HFFc6 (cell line): ENCODE measurements at regions not wholly inside any gene's neighbourhood (a gene's known extent, or its start where the extent isn't known, plus 50 kb on each side); places are given as distances from the start of the nearest gene placed in this dataset.

Experiments used
- DNase-seq: peaks from one replicate; pipeline ENCODE4 v3.0.0-alpha.2; 2018
- H3K27ac Mint-ChIP-seq: 2 replicates; pipeline ENCODE4 v1.8.0; 2020; ENCODE audit warnings: mild to moderate bottlenecking, mixed read lengths
- H3K27me3 Mint-ChIP-seq: 2 replicates; pipeline ENCODE4 v1.8.0; 2021; ENCODE audit warnings: mild to moderate bottlenecking, moderate library complexity, mixed read lengths; ENCODE audit not compliant: insufficient read depth
- H3K36me3 Mint-ChIP-seq: 2 replicates; pipeline ENCODE4 v1.8.0; 2021; ENCODE audit warnings: low read depth, mixed read lengths
- H3K4me1 Mint-ChIP-seq: 2 replicates; pipeline ENCODE4 v1.8.0; 2020; ENCODE audit warnings: low read depth, mixed read lengths
- H3K4me3 Mint-ChIP-seq: 2 replicates; pipeline ENCODE4 v1.8.0; 2020; ENCODE audit warnings: mild to moderate bottlenecking, moderate library complexity, mixed read lengths
- H3K9me3 Mint-ChIP-seq: 2 replicates; pipeline ENCODE4 v1.8.0; 2020; ENCODE audit warnings: mild to moderate bottlenecking, mixed read lengths
- TF ChIP-seq, protein P1 (sequence below): fragments of 200-600 bp; sonication (generic); IDR thresholded peaks from 2 replicates; pipeline ENCODE4 v1.5.0; 2021; ENCODE audit warnings: antibody characterized with exemption, mild to moderate bottlenecking

DNA sequence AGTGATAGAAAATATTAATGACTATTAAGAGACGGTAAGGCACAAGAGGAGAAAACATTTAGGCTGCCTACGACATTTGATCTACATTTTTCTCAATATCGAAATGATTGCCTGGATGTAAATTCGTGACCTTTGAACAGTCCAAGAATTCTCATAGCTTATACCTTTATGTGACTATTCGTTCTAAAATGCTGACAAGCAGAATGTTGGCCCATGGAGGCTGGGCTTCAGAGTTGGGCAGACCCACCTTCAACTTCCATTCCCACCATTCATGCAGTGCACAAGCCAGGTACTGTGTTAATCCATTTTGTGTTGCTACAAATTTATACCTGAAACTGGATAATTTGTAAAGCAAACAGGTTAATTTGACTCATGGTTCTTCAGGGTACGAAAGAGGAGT is 441.4 kb upstream of the COBL start:
- TF ChIP-seq, protein P1, sequence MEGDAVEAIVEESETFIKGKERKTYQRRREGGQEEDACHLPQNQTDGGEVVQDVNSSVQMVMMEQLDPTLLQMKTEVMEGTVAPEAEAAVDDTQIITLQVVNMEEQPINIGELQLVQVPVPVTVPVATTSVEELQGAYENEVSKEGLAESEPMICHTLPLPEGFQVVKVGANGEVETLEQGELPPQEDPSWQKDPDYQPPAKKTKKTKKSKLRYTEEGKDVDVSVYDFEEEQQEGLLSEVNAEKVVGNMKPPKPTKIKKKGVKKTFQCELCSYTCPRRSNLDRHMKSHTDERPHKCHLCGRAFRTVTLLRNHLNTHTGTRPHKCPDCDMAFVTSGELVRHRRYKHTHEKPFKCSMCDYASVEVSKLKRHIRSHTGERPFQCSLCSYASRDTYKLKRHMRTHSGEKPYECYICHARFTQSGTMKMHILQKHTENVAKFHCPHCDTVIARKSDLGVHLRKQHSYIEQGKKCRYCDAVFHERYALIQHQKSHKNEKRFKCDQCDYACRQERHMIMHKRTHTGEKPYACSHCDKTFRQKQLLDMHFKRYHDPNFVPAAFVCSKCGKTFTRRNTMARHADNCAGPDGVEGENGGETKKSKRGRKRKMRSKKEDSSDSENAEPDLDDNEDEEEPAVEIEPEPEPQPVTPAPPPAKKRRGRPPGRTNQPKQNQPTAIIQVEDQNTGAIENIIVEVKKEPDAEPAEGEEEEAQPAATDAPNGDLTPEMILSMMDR: no peak
- peaks cover 45% of the 10 kb centered on the region for H3K9me3 Mint-ChIP-seq
- no peaks in the 10 kb centered on the region for H3K4me1 Mint-ChIP-seq
- H3K4me3 Mint-ChIP-seq: no peak overlapping the region
- no peak for DNase-seq
- peaks cover 3% of the 10 kb centered on the region; the same call in 1 of the 2 replicates for H3K36me3 Mint-ChIP-seq
- H3K27me3 Mint-ChIP-seq: peaks cover 2% of the 10 kb centered on the region; the same call in 1 of the 2 replicates
- no peak overlapping the region for H3K27ac Mint-ChIP-seq

DNA sequence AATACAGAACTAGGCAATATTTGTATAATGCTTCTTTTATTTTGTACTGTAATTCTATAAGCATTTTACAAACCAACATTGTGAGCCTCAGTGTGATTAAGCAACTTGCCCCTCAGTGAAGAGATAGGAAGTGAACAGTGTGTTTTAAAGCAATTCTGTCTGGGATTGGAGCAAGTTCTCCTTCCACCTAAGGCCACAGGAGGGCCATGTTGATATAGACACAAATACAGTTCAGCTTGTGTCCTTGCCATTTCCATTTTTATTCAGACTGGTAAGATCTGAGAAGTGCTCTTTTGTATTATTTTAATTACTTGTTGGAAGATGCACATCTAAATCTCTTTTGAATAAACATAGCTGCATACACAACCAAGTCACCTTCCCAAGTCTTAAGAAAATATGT is 416.3 kb upstream of the COBL start:
- no peak for DNase-seq
- TF ChIP-seq, protein P1: no peak
- H3K9me3 Mint-ChIP-seq: peaks cover 56% of the 10 kb centered on the region
- no peaks in the 10 kb centered on the region for H3K4me1 Mint-ChIP-seq
- H3K4me3 Mint-ChIP-seq: no peak overlapping the region
- H3K27me3 Mint-ChIP-seq: no peaks in the 10 kb centered on the region
- H3K27ac Mint-ChIP-seq: no peak overlapping the region
- no peaks in the 10 kb centered on the region for H3K36me3 Mint-ChIP-seq

DNA sequence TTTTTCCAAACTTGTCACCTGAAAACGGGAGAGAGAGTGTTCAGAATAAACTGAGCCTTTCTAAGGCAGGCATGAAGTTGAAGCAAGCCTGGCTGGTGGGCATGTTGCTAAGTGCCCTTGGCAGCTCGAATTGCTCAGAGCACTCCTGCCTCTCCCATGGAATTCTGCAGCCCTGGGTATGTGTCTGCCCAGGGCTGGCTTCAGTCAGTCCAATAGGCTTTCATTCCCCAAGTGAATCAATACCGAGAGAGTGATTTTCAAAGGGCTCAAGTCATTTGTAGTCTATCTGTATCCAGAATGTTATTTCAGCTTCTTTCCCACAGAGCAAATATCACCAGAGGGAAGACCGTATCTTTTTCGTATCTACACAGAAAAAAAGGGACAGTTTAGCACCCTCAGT is 415.5 kb upstream of the COBL start:
- no peak for DNase-seq
- Mint-ChIP-seq H3K27ac (no peak overlapping the region), H3K4me3 (no peak overlapping the region), H3K36me3 (no peaks in the 10 kb centered on the region), H3K4me1 (no peaks in the 10 kb centered on the region), H3K9me3 (peaks cover 55% of the 10 kb centered on the region), H3K27me3 (no peaks in the 10 kb centered on the region)
- TF ChIP-seq, protein P1: no peak

DNA sequence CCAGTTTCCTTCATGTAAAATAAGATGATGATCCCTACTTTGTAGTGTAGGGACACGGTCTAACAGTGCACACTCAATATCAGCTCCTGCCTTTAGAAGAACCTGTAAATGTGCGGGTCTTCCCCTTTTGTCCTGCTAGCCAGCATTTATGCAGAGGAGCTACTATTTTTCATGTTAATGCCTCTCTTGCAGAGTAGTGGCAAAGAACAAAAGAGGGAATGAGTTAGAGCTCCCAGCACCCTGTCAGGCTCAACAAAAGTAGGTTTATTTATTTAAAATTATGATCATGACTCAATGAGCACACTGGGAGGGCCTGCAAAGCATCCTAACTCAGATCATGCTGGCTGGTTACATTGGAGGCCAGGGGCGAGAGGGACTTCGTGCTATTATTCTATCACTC is 414.5 kb upstream of the COBL start:
- H3K4me1 Mint-ChIP-seq: no peaks in the 10 kb centered on the region
- H3K27ac Mint-ChIP-seq: no peak overlapping the region
- no peaks in the 10 kb centered on the region for H3K27me3 Mint-ChIP-seq
- DNase-seq: no peak
- TF ChIP-seq, protein P1: no peak
- no peaks in the 10 kb centered on the region for H3K36me3 Mint-ChIP-seq
- no peak overlapping the region for H3K4me3 Mint-ChIP-seq
- peaks cover 55% of the 10 kb centered on the region for H3K9me3 Mint-ChIP-seq

DNA sequence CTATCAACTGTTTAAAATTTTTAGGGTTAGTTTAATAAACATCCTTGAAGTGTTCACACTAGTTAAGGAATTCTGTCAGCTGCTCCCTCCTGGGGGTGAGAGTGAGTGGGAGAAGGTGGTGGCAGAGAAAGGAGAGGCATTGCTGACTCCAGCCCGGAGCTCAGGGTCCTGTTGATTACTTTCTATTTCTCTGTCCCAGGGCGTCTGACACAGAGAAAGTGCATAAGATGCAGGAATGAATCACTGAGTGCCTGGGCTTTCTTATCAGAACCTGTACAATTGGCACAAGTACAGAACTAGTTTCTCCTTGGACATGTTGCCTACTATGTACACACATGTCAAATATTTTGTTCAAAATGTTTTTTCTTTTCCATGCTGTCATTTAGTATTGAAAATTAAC is 410.8 kb upstream of the COBL start:
- Mint-ChIP-seq H3K36me3 (no peaks in the 10 kb centered on the region), H3K9me3 (peaks cover 53% of the 10 kb centered on the region), H3K27ac (no peak overlapping the region), H3K4me1 (no peaks in the 10 kb centered on the region), H3K4me3 (no peak overlapping the region), H3K27me3 (no peaks in the 10 kb centered on the region; the same call in 1 of the 2 replicates)
- DNase-seq: no peak
- TF ChIP-seq, protein P1: no peak

DNA sequence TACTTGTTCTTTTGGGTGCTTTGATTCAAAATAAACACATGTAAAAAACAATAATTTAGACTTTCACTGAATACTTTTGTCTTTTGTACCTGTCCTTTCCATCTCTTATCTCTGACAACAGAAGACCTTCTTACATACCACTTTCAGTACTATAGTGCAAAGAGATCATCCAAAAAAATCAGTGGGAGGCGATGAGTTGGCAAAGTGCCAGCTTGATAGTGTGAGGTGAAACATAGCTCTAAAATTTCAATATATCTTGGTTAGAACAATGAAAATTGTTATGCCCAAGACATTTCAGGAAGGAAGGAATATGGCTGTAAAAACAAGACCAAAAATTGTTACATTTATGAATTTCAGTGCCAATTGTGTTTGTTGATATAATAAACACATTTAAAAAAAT is 390.2 kb upstream of the COBL start:
- H3K27ac Mint-ChIP-seq: no peak overlapping the region
- no peak for DNase-seq
- no peak overlapping the region for H3K4me3 Mint-ChIP-seq
- H3K9me3 Mint-ChIP-seq: peaks cover 47% of the 10 kb centered on the region
- H3K27me3 Mint-ChIP-seq: no peaks in the 10 kb centered on the region
- H3K4me1 Mint-ChIP-seq: no peaks in the 10 kb centered on the region
- TF ChIP-seq, protein P1: no peak
- H3K36me3 Mint-ChIP-seq: peaks cover 5% of the 10 kb centered on the region; the same call in 1 of the 2 replicates
